ENCODE measurements at regions not wholly inside any gene's neighbourhood (a gene's known extent, or its start where the extent isn't known, plus 50 kb on each side); places are given as distances from the start of the nearest gene placed in this dataset.

DNA sequence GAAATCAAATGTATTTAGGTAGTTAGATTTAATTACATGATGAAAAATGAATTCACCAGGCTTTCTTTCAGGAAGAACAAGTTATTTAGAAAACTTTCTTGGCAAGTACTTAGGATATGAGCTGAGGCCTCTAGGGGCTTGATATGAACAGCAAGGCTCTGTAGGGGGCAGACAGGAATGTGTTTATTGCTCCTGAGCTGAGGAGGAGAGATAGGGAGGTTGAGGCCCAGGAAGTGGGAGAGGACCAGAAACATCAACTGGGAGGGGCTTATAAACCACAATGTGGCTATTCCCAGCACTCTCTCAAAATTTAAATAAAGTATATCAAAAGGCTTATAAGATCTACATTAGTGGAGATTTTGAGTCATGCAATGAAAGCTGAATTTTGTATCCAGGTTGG, 154.0 kb upstream of the MAF start:
- TF ChIP-seq CTCF (conservative IDR thresholded peaks at IDR 0.05; ENCODE audit: low read length) (peak; percentile 38), EZH2phosphoT487 (IDR thresholded peaks at IDR 0.05; ENCODE audit: borderline replicate concordance) (no peak)
